Mesodermal cell (in vitro differentiated cells): ENCODE measurements at regions not wholly inside any gene's neighbourhood (a gene's known extent, or its start where the extent isn't known, plus 50 kb on each side); places are given as distances from the start of the nearest gene placed in this dataset.

Experiments
- H3K27ac ChIP-seq: 2 replicates; pipeline ENCODE4 v1.7.0; 2013; ENCODE audit warnings: mild to moderate bottlenecking, low read depth, low read length, moderate library complexity; ENCODE audit not compliant: severe bottlenecking
- H3K36me3 ChIP-seq: 2 replicates; pipeline ENCODE4 v1.7.1; 2013; ENCODE audit warnings: mild to moderate bottlenecking, low read length, moderate library complexity; ENCODE audit not compliant: control insufficient read depth, insufficient read depth
- H3K4me1 ChIP-seq: one replicate; pipeline ENCODE4 v1.7.1; 2013; ENCODE audit warnings: mild to moderate bottlenecking, low read length; ENCODE audit not compliant: insufficient read depth, control insufficient read depth, poor library complexity, severe bottlenecking
- H3K4me3 ChIP-seq: 2 replicates; pipeline ENCODE4 v1.7.0; 2013; ENCODE audit warnings: low read length, control low read depth, mild to moderate bottlenecking; ENCODE audit not compliant: insufficient read depth, poor library complexity, severe bottlenecking; ENCODE audit errors: extremely low read depth
- H3K9me3 ChIP-seq: 2 replicates; pipeline ENCODE4 v1.7.1; 2013; ENCODE audit warnings: mild to moderate bottlenecking, low read length, moderate library complexity; ENCODE audit not compliant: control insufficient read depth
- WGBS, 2 experiments: methylation state at CpG; one replicate each; pipeline ENCODE4 v1.1.5; 2013; ENCODE audit warnings: missing lambda C conversion rate in 2 of 2; ENCODE audit not compliant: insufficient coverage in 2 of 2; 5-methylcytosine and 5-hydroxymethylcytosine counted together

- H3K9me3 ChIP-seq, result no peaks in the 10 kb centered on the region
- WGBS, 2 experiments, result 100% methylated on average over 1 of the region's 2 CpGs
Observed at GRCh38 chr5:90168399-90168798, 241.2 kb downstream of the CETN3 start.

GRCh38 chr5:90166816-90167215 lies 242.7 kb downstream of the CETN3 start:
- Histone ChIP-seq H3K4me3 (no peak overlapping the region), H3K4me1 (no peaks in the 10 kb centered on the region), H3K9me3 (no peaks in the 10 kb centered on the region), H3K36me3 (no peaks in the 10 kb centered on the region), H3K27ac (no peak overlapping the region)

More at GRCh38 chr5:90168399-90168798, 241.2 kb downstream of the CETN3 start:
- H3K4me1 ChIP-seq, result no peaks in the 10 kb centered on the region
- H3K27ac ChIP-seq, result no peak overlapping the region
- no peak overlapping the region for H3K4me3 ChIP-seq
- H3K36me3 ChIP-seq, result no peaks in the 10 kb centered on the region

GRCh38 chr5:90162324-90162723 lies 247.2 kb downstream of the CETN3 start:
- no peak overlapping the region for H3K4me3 ChIP-seq
- H3K4me1 ChIP-seq, result no peaks in the 10 kb centered on the region
- no peaks in the 10 kb centered on the region for H3K9me3 ChIP-seq
- H3K27ac ChIP-seq, result no peak overlapping the region
- H3K36me3 ChIP-seq, result no peaks in the 10 kb centered on the region
- 55 to 75% methylated on average over 4 of the region's 4 CpGs for WGBS, 2 experiments

GRCh38 chr5:90161414-90161813 lies 248.1 kb downstream of the CETN3 start:
- Histone ChIP-seq H3K4me1 (no peaks in the 10 kb centered on the region), H3K9me3 (no peaks in the 10 kb centered on the region), H3K36me3 (no peaks in the 10 kb centered on the region), H3K4me3 (no peak overlapping the region), H3K27ac (no peak overlapping the region)
- 30 to 69% methylated on average over 2 to 3 of the region's 4 CpGs for WGBS, 2 experiments

GRCh38 chr5:90158131-90158530 lies 251.4 kb downstream of the CETN3 start:
- WGBS, 2 experiments, result 80 to 86% methylated on average over 1 of the region's 3 CpGs
- H3K36me3 ChIP-seq, result no peaks in the 10 kb centered on the region
- H3K4me1 ChIP-seq, result no peaks in the 10 kb centered on the region
- H3K27ac ChIP-seq, result no peak overlapping the region
- H3K9me3 ChIP-seq, result no peaks in the 10 kb centered on the region
- no peak overlapping the region for H3K4me3 ChIP-seq

- Histone ChIP-seq H3K4me1 (no peaks in the 10 kb centered on the region), H3K36me3 (no peaks in the 10 kb centered on the region), H3K9me3 (no peaks in the 10 kb centered on the region), H3K4me3 (no peak overlapping the region), H3K27ac (no peak overlapping the region)
- WGBS, 2 experiments, result 71 to 89% methylated on average over 1 of the region's 2 CpGs
Observed at GRCh38 chr5:90153031-90153430, 256.5 kb downstream of the CETN3 start.

GRCh38 chr5:90144625-90145327 lies 264.8 kb downstream of the CETN3 start:
- 91 to 100% methylated on average over 3 of the region's 6 CpGs for WGBS, 2 experiments
- H3K27ac ChIP-seq, result peak overlapping the region; percentile 10
- H3K36me3 ChIP-seq, result no peaks in the 10 kb centered on the region
- H3K9me3 ChIP-seq, result peaks cover 3% of the 10 kb centered on the region
- H3K4me3 ChIP-seq, result no peak overlapping the region
- peaks cover 17% of the 10 kb centered on the region for H3K4me1 ChIP-seq

GRCh38 chr5:90142541-90142940 lies 267.0 kb downstream of the CETN3 start:
- Histone ChIP-seq H3K4me1 (peaks cover 17% of the 10 kb centered on the region), H3K36me3 (no peaks in the 10 kb centered on the region), H3K4me3 (no peak overlapping the region), H3K27ac (no peak overlapping the region), H3K9me3 (peaks cover 9% of the 10 kb centered on the region)
- WGBS, 2 experiments, result 100% methylated on average over 1 of the region's 1 CpG

GRCh38 chr5:90141984-90142383 lies 267.6 kb downstream of the CETN3 start:
- Histone ChIP-seq H3K4me1 (peaks cover 17% of the 10 kb centered on the region), H3K4me3 (no peak overlapping the region), H3K27ac (no peak overlapping the region), H3K36me3 (no peaks in the 10 kb centered on the region), H3K9me3 (peaks cover 9% of the 10 kb centered on the region)
- WGBS, 2 experiments, result 83 to 100% methylated on average over 2 to 3 of the region's 3 CpGs

GRCh38 chr5:90136952-90137528 lies 272.5 kb downstream of the CETN3 start:
- Histone ChIP-seq H3K9me3 (peaks cover 5% of the 10 kb centered on the region), H3K4me3 (no peak overlapping the region), H3K36me3 (no peaks in the 10 kb centered on the region), H3K4me1 (peaks cover 7% of the 10 kb centered on the region), H3K27ac (no peak overlapping the region)
- WGBS, 2 experiments, result 79 to 80% methylated on average over 1 to 6 of the region's 10 CpGs

- H3K36me3 ChIP-seq, result no peaks in the 10 kb centered on the region
- H3K4me3 ChIP-seq, result no peak overlapping the region
- WGBS, 2 experiments, result 81 to 87% methylated on average over 3 to 4 of the region's 7 CpGs
- peaks cover 5% of the 10 kb centered on the region for H3K9me3 ChIP-seq
- H3K4me1 ChIP-seq, result peaks cover 7% of the 10 kb centered on the region
- no peak overlapping the region for H3K27ac ChIP-seq
Observed at GRCh38 chr5:90135779-90136378, 273.7 kb downstream of the CETN3 start.
